HG03354 (cell line): ENCODE measurements at regions not wholly inside any gene's neighbourhood (a gene's known extent, or its start where the extent isn't known, plus 50 kb on each side); places are given as distances from the start of the nearest gene placed in this dataset.

Experiments
- ATAC-seq: cut with Tn5 transposase; IDR thresholded peaks from one replicate; pipeline ENCODE4 v1.9.1; 2021; ENCODE audit warnings: mild to moderate bottlenecking; ENCODE audit not compliant: unreplicated experiment, poor library complexity, severe bottlenecking

GRCh38 chr4:54359919-54360650 is 131.0 kb downstream of the PDGFRA start:
- no peak for ATAC-seq

DNA sequence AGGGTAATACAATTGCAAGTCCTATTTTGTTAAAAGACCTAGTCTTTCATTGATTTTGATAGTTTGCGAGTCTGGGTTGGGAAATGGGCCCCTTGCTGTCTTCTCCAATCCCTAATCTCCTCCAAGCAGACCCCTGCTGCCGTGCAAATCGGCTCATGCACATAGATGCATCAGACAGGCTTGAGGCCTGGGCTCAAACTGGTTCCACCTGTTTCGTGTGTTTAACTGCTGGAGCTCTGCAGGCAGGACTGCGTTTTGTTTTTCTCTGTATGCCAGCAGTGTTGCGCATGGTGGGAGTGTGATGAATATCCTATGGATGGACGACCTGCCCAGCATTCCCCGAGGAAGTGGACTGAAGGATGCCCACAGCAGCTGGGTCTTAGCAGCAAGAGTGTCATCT is 133.9 kb downstream of the PDGFRA start:
- ATAC-seq: no peak

DNA sequence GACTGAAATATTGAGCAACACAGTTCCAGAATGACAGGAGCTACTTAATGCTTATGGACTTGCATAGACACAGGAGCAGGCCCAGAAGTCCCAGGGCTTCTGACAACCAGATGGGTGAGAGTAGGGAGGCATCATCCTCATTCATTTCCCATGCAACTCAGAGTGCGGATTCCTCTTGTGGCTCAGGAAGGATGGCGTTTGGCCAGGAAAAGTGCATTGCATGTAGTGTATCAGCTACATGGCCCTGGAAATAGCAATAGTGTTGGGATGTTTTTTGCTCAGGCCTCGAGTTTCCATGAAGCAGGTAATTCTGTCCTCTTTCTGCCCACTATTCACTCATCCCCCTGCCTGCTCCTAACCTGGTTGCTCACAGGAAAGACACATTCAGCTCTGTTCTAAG is 136.6 kb downstream of the PDGFRA start:
- ATAC-seq: no peak

DNA sequence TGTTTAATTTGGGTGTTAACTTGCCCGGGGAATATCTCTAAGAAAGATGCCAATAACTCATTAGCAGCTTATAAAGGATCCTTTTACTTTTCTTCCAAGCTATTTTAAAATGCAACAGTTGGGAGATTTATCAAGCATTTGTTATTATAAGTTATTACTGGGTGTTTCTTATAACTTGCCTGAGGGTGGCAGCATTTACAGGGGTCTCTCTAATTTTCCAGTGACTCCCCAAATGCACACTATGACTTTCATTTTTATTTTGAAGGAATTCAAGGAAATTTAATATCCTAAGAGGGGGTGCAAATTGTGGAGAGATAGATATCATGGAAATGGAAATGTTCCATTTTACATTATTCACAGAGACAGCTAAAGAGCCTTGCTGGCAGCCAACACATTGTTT is 138.0 kb downstream of the PDGFRA start:
- ATAC-seq: no peak

DNA sequence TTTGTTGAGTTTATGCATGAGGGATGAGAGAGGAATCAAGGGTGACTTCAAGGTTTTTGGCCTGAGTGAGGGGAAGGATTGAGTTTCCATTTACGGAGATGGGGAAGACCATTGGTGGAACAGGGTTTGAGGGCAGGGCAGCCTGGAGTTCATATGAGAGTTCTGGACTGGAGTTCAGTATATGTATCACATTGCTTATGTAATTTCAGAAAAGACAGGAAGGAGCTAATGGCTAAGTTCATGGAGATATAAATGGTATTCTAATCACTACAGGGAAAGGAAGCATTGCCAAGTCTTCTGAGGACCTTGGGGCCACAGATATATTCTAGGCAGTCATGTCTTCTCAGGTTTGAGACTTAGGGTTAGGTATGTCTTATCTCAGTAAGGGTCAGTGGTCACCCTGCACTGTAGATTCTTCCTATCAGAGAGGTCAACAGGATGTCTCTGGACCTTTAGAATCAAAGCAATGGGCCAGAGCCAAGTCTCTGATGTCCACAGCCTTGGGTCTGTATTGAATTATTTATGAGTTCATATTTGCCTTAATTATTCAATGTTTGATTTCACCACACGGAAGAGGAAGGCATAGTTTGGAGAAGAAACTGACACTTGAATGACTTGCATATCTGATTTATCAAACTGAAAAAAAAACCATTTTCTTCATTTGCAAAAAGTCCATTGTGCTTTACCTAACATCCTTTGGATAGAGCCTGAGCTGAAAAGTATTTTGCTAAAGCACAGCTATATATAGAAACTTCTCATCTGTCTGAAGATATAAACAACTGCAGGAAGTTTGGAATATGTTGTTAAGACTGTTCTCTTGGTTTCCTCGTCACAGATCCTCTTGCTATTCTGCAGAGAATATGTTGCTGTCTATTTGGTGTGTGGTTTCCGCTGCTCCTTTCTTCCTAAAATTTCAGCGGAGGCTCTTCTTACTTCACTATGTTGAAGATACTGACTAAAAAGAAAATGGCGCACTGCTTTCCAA is 139.5 kb downstream of the PDGFRA start:
- ATAC-seq: no peak

DNA sequence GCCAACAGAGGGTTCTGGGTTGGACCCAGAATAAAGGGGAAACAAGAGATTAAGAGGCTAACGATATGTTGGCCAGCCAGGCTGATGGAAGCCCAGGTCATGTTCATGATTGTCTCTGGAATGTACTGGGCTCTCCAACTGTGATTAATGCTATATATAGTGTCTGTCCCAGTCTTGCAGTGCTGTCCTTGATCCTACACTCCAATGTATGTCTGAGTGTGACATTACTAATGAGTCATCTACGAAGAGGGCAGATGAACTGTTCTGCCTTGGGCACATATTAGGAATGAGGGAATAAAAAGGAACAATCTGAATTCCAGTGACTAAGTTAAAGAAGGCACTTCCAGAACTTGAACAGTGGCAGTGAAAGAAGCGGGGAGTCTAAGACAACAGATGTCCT is 142.1 kb downstream of the PDGFRA start:
- ATAC-seq: no peak

GRCh38 chr4:54372951-54373350 is 143.9 kb downstream of the PDGFRA start:
- ATAC-seq: no peak

DNA sequence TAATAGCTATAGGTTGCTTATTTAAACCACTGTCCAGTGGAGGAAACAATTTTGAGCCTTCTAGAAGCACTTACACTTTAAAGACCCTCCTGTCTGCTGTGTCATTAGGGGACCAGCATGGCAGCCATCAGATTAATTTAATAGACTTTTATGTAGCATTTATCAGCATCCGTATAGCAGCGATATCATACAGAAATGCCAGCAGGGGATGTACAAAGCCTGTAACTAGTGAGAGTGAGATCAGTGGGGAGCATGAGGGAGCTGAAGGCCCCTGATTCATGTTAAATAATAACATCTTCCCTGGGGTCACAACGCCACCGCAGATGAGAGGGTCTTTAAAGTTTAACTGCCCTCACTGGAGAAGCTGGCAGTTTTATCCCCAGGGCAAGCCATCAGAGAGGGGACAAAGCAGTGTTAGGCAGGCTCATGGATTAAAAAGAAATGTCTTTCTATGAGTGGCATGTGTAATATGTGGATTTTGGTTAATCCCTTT is 144.7 kb downstream of the PDGFRA start:
- ATAC-seq: no peak

- no peak for ATAC-seq
Observed at GRCh38 chr4:54378461-54378860, 149.4 kb downstream of the PDGFRA start.

DNA sequence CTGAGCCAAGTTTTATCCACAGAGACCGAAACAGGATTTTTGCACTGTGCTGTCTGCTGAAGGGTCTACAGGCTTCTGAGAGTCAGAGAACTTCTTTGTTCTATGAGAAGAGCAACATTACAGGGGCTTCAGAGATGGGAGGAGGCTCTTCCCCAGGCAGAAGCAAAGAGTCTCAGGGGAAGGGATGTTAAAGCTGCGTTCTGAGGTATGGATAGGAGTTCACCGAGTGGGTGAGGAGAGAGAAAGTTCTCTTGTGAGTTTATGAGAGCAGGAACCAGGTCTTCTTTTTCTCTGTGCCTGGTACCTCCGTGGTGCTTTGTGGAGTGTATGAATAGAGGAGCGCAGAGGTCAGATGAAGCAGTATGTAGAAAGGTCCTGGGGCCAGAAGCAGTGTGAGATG is 155.1 kb downstream of the PDGFRA start:
- ATAC-seq: no peak

DNA sequence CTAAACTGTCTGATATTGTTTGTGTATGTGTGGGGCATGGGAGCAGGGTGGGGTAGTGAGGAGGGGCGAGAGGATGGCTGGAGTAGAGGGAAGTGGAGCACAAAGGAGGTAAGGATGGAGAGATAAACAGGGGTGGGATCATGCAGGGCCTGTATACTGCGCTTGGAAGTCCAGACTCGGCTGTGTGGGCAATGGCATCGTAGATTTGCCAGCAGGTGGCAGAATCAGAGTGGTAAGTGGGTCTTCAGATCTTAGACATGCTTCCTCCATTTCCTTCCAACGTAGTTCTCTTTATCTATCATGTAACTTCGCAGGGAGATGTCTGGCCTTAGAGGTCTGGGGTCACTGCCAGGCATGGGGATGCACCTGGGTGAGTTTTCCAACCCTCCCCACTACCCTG is 155.5 kb downstream of the PDGFRA start:
- no peak for ATAC-seq

- ATAC-seq: no peak
Observed at GRCh38 chr4:54386042-54386669, 157.1 kb downstream of the PDGFRA start.

GRCh38 chr4:54386693-54387092 is 157.6 kb downstream of the PDGFRA start:
- no peak for ATAC-seq

- no peak for ATAC-seq
Observed at GRCh38 chr4:54390670-54391069, 161.6 kb downstream of the PDGFRA start.

GRCh38 chr4:54391104-54391503 is 162.0 kb downstream of the PDGFRA start:
- no peak for ATAC-seq

DNA sequence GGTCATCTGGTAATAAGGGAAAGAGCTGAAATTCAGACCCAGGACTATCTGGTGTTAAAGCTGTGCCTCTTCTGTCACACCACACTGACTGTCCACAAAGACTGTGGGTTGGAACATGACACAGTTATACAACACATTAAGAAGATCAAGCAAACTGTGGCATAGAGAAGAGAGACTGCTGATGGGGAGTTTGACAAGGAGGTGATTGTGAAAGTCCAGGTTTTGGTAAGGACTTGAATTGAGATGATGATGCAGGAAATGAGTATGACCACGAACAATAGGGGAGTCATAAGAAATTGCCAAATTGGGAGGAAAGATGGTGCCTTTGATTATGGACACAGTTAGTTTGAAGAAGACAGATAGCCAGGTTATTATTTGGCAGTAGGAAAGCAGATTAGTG is 163.4 kb downstream of the PDGFRA start:
- no peak for ATAC-seq

DNA sequence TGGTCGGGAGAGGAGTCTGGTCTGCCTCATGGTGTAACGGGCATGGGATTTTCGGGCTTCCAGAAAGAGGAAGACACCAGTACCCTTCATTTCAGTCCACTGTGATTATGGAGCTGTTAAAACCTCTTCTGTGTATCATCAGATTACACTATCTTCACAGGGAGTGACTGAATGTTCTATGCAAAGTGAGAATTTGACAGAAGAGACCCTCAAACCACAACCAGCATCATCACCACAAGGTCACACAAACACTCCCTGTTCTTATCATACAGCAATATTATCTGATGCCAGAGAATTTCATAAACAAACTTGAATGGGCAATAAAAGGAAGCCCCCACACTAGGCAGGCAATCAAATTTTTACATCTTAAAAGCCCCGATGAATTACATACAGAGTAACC is 164.2 kb downstream of the PDGFRA start:
- ATAC-seq: no peak

- no peak for ATAC-seq
Observed at GRCh38 chr4:54395013-54395527, 166.0 kb downstream of the PDGFRA start.

- no peak for ATAC-seq
Observed at GRCh38 chr4:54400188-54400587, 171.1 kb downstream of the PDGFRA start.

GRCh38 chr4:54400802-54401201 is 171.7 kb downstream of the PDGFRA start:
- ATAC-seq: no peak
